ENCODE measurements at regions not wholly inside any gene's neighbourhood (a gene's known extent, or its start where the extent isn't known, plus 50 kb on each side); places are given as distances from the start of the nearest gene placed in this dataset.

DNA sequence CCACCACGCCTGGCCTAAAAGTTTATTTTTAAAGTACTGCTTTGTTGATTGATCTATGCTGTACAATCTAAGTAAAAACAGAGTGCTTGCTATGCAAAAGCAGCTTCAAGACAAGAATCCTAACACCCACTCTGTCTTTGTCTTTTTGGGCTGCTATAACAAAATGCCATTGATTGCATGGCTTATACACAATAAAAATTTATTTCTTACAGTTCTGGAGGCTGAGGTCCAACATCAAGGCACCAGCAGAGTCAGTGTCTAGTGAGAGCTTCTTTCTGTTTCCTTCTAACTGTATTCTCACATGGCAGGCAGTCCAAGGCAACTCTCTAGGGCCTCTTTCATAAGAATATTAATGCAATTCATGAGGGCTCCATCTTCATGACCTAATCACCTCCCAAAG lies 63.6 kb upstream of the GJA5 start:
- DNase-seq (ENCODE audit: low read depth, low spot score), result no peak
- H3K4me3 ChIP-seq (ENCODE audit: low read depth, low read length), result no peak overlapping the region
- TF ChIP-seq, protein P1, sequence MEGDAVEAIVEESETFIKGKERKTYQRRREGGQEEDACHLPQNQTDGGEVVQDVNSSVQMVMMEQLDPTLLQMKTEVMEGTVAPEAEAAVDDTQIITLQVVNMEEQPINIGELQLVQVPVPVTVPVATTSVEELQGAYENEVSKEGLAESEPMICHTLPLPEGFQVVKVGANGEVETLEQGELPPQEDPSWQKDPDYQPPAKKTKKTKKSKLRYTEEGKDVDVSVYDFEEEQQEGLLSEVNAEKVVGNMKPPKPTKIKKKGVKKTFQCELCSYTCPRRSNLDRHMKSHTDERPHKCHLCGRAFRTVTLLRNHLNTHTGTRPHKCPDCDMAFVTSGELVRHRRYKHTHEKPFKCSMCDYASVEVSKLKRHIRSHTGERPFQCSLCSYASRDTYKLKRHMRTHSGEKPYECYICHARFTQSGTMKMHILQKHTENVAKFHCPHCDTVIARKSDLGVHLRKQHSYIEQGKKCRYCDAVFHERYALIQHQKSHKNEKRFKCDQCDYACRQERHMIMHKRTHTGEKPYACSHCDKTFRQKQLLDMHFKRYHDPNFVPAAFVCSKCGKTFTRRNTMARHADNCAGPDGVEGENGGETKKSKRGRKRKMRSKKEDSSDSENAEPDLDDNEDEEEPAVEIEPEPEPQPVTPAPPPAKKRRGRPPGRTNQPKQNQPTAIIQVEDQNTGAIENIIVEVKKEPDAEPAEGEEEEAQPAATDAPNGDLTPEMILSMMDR (IDR thresholded peaks at IDR 0.05; ENCODE audit: low read depth, low read length), result no peak
- in situ Hi-C loops (cut with HindIII; ENCODE audit: low sequenced_read_pairs), result no loop called here

DNA sequence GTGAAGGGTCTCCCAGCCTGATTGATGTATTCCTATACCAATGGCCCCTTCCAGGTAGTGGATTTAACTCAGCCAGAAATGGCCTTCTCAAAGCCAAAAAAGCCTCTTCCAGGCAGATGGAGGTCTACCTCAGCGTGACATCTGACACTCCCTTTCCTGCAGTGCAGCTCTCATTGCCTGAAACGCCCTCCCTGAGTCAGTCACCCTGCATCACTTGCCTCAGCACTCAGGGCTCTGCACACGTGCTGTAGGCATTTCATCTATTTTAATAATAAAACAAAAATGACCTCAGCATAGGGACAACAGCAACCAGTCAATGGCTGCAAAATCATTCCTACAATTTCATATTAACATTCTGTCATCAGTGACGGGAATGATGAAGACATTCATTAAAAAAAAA lies 64.4 kb upstream of the GJA5 start:
- H3K4me3 ChIP-seq (ENCODE audit: low read depth, low read length), result no peak overlapping the region
- DNase-seq (ENCODE audit: low read depth, low spot score), result no peak
- TF ChIP-seq, protein P1 (IDR thresholded peaks at IDR 0.05; ENCODE audit: low read depth, low read length), result no peak
- in situ Hi-C loops (cut with HindIII; ENCODE audit: low sequenced_read_pairs), result no loop called here

DNA sequence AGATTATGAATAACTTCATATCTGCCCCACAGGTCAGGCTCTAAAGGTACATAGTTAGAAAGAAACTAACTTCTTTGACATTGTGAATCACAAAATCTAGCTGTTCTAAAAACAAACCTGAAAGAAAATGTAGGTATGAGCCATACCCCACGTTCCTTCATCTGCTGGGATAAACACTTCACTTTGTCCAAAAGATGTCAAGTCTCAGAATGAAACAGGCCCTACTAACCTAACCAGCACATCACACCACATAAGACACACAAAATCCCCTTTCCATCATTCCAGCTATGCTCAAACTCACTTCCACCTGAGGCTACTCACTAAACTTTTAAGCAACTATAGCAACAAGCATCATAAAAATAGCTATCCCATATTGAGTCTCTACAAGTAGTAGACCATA lies 65.2 kb upstream of the GJA5 start:
- in situ Hi-C loops (cut with HindIII; ENCODE audit: low sequenced_read_pairs), result no loop called here
- TF ChIP-seq, protein P1 (IDR thresholded peaks at IDR 0.05; ENCODE audit: low read depth, low read length), result no peak
- H3K4me3 ChIP-seq (ENCODE audit: low read depth, low read length), result no peak overlapping the region

DNA sequence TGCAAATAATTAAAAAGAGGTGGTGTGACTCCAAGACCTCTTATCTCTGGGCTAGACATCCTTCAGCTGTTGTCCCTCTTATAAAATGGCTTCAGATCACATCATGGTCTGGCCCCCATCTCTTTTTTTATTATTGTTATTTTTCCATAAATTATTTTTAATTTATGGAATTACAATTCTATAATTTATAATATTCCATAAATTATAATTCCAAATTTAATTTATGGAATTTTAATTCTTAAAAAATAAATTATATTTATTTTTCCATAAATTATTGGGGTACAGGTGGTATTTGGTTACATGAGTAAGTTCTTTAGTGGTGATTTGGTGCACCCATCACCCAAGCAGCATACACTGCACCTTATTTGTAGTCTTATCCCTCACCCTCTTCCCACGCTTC lies 65.9 kb upstream of the GJA5 start:
- in situ Hi-C loops (cut with HindIII; ENCODE audit: low sequenced_read_pairs), result no loop called here
- no peak overlapping the region for H3K4me3 ChIP-seq (ENCODE audit: low read depth, low read length)
- no peak for DNase-seq (ENCODE audit: low read depth, low spot score)
- TF ChIP-seq, protein P1 (IDR thresholded peaks at IDR 0.05; ENCODE audit: low read depth, low read length), result no peak

More for the DNA sequence above, 65.2 kb upstream of the GJA5 start:
- no peak for DNase-seq (ENCODE audit: low read depth, low spot score)

DNA sequence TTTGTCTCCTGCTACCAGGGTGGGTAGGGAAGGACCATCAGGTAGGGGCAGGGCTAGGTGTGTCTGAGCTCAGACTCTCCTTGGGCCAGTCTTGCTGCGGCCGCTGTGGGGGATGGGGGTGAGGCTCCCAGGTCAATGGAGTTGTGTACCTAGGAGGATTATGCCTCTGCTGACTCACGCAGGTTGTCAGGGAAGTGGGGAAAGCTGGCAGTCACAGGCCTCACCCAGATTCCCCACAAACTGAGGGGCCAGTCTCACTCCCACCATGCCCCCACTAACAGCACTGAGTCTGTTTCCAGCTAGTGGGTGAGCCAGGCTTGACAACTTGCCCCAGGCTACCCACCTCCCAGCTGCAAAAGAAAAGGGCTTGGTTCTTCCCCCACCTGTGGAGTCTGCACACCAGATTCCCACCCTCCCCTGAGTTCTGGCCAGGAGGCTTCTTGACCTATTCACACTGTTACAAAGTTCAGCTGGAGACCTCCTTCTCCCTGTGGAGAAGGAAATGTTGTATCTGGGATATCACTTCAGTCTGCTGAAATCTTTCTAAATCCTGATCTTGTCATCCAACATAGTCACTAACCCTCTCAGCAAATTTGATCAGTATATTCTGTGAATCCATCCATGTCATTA lies 69.2 kb upstream of the GJA8 start:
- DNase-seq (ENCODE audit: low read depth, low spot score), result no peak
- H3K4me3 ChIP-seq (ENCODE audit: low read depth, low read length), result no peak overlapping the region
- TF ChIP-seq, protein P1 (IDR thresholded peaks at IDR 0.05; ENCODE audit: low read depth, low read length), result no peak
- in situ Hi-C loops (cut with HindIII; ENCODE audit: low sequenced_read_pairs), result no loop called here

DNA sequence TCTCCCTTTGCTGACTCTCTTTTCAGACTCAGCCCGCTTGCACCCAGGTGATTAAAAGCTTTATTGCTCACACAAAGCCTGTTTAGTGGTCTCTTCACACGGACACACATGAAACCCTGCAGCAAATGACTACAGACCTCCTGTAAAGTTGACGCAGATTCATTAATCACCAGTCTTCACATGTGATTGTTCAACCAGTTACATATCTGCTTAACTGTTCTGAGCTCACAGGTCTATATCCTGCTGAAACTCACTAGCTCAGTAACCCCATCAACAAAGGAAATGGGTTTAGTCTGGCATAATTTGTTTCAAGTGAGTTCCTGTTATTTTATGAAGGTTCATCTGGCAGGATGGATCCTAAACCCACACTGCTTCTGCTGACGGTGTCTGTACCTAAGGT lies 68.4 kb upstream of the GJA8 start:
- TF ChIP-seq, protein P1 (IDR thresholded peaks at IDR 0.05; ENCODE audit: low read depth, low read length), result no peak
- in situ Hi-C loops (cut with HindIII; ENCODE audit: low sequenced_read_pairs), result no loop called here
- no peak for DNase-seq (ENCODE audit: low read depth, low spot score)
- H3K4me3 ChIP-seq (ENCODE audit: low read depth, low read length), result no peak overlapping the region
